Activated CD8-positive, alpha-beta T cell treated with anti-CD3 and anti-CD28 coated beads, Interleukin-2, amount 10 ng/mL, durations not matched to agents 7 days and 5 days (primary cell): ENCODE measurements at regions not wholly inside any gene's neighbourhood (a gene's known extent, or its start where the extent isn't known, plus 50 kb on each side); places are given as distances from the start of the nearest gene placed in this dataset.

Experiments
- ATAC-seq: fragments of 150-1000 bp; cut with Tn5 transposase; one replicate; pipeline ENCODE4 v1.10.0; 2021; ENCODE audit warnings: moderate library complexity
- CTCF ChIA-PET: fragments of 350-600 bp; sonication (Branson Sonifier 250); formaldehyde crosslinking; loops from one replicate; lab custom pipeline; 2021; ENCODE audit warnings: antibody characterized with exemption; lab: Charles Lee
- POLR2A ChIA-PET: fragments of 350-600 bp; sonication (Branson Sonifier 250); formaldehyde crosslinking; loops from one replicate; lab custom pipeline; 2021; ENCODE audit warnings: antibody characterized with exemption; lab: Charles Lee
- DNase-seq: peaks from one replicate; pipeline ENCODE4 v3.0.0-alpha.2; 2020
- H3K27ac Mint-ChIP-seq: one replicate; pipeline ENCODE4 v1.8.0; 2021; ENCODE audit warnings: mild to moderate bottlenecking, mixed read lengths
- H3K27me3 Mint-ChIP-seq: one replicate; pipeline ENCODE4 v1.8.0; 2021; ENCODE audit warnings: low read depth, mixed read lengths
- H3K36me3 Mint-ChIP-seq: one replicate; pipeline ENCODE4 v1.8.0; 2021; ENCODE audit warnings: low read depth, mixed read lengths
- H3K4me1 Mint-ChIP-seq: one replicate; pipeline ENCODE4 v1.8.0; 2021; ENCODE audit warnings: low read depth, mixed read lengths
- H3K4me3 Mint-ChIP-seq: one replicate; pipeline ENCODE4 v1.8.0; 2021; ENCODE audit warnings: mild to moderate bottlenecking, mixed read lengths
- H3K9me3 Mint-ChIP-seq: one replicate; pipeline ENCODE4 v1.8.0; 2022; ENCODE audit warnings: mixed read lengths; ENCODE audit not compliant: insufficient read depth

DNA sequence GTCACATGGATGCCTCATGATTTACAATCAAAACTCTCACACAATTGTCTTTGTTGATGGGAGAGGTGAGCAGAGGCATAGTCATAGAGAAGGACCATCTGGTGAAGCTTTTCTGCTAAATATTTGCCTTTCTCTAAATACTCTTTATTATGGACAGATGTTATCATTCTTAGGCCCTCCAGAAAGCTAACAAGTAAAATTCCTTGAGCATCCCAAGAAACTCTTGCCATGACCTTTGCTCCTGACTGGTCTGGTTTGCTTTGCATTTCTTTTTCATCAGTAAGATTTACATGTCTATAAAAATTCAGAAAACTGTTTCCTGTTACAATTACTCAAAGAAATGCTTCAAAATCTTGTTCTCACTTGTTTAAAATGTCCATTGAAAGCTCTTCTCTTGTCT lies 1336.6 kb upstream of the CDH8 start:
- CTCF ChIA-PET, result no interaction called here
- DNase-seq, result no peak
- H3K27me3 Mint-ChIP-seq, result no peaks in the 10 kb centered on the region
- no peaks in the 10 kb centered on the region for H3K4me1 Mint-ChIP-seq
- ATAC-seq, result no peak
- H3K9me3 Mint-ChIP-seq, result peaks cover 8% of the 10 kb centered on the region
- H3K36me3 Mint-ChIP-seq, result no peaks in the 10 kb centered on the region
- H3K4me3 Mint-ChIP-seq, result no peak overlapping the region
- no peak overlapping the region for H3K27ac Mint-ChIP-seq
- POLR2A ChIA-PET, result no interaction called here

DNA sequence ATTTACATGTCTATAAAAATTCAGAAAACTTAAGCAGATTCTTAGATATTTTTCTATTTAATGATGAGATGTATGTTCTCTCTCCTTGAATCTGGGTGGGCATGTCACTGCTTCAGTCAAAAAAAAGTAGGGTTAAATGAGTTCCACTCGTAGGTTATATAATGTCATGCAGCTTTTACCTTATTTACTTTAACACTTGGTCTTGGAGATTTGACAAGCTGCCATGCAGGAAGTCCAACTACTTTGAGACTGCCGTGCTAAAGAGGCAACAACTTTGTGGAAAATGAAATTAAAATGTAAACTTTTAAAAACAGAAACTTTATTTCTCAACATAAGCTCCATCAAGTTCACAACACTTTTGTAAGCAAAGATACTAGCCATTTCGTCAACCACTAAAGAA lies 1336.0 kb upstream of the CDH8 start:
- POLR2A ChIA-PET, result no interaction called here
- Mint-ChIP-seq H3K9me3 (peaks cover 8% of the 10 kb centered on the region), H3K4me3 (no peak overlapping the region), H3K27ac (no peak overlapping the region), H3K36me3 (no peaks in the 10 kb centered on the region), H3K27me3 (no peaks in the 10 kb centered on the region), H3K4me1 (no peaks in the 10 kb centered on the region)
- CTCF ChIA-PET, result no interaction called here
- ATAC-seq, result no peak
- DNase-seq, result no peak

DNA sequence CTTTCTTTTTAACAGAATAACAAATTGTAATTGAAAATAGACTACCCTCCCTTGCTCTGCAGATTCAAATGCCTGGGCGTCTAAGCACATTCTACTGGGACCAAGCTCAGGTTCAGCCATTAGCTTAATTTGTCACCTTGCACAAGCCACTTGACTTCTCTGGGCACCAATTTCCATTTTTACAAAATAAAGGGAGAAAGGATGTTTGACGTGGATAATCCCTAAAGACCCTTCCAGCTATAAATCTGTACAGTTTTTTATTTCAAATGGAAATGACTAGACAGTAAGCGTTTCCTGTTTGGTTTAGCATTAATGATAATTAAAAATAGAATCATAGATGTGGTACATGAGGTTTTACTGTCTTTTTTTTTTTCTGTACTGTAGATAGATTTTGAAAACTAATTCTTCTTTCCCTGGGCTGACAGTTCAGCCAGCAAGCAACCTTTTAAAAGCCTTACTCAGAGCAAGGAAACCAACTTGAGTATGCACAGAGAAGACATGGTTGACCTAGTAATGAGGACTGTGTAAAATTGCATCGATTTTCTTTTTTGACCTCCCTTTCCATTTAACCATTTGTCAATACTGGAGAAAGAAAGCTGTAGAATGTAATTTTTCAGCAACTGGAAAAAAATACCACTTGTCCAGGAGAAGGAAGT lies 1329.5 kb upstream of the CDH8 start:
- Mint-ChIP-seq H3K4me3 (no peak overlapping the region), H3K27ac (no peak overlapping the region), H3K9me3 (peaks cover 4% of the 10 kb centered on the region), H3K27me3 (no peaks in the 10 kb centered on the region), H3K4me1 (no peaks in the 10 kb centered on the region), H3K36me3 (no peaks in the 10 kb centered on the region)
- DNase-seq (no peak), ATAC-seq (no peak)
- POLR2A ChIA-PET, result no interaction called here
- CTCF ChIA-PET, result no interaction called here

DNA sequence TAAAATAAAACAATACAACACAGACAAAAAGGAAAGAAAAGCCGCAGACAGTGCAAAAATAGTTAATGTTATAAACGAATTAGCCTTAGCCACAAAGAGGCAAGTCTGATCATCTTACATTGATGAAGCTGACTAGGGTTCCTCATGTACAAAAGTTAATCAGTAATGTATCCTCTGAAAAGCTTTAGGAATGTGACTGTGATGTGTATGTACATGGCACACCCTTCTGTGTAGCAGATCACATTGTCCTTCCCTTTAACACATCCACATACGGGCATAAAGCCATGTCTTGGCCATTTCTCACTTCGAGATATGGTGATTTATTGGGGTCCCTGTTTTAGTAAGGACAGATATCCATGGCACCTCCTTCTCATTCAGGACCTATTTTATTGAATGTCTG lies 1327.5 kb upstream of the CDH8 start:
- H3K36me3 Mint-ChIP-seq, result no peaks in the 10 kb centered on the region
- ATAC-seq (no peak), DNase-seq (no peak)
- no peaks in the 10 kb centered on the region for H3K27me3 Mint-ChIP-seq
- ChIA-PET CTCF (no interaction called here), POLR2A (no interaction called here)
- no peaks in the 10 kb centered on the region for H3K4me1 Mint-ChIP-seq
- no peak overlapping the region for H3K4me3 Mint-ChIP-seq
- peaks cover 1% of the 10 kb centered on the region for H3K9me3 Mint-ChIP-seq
- no peak overlapping the region for H3K27ac Mint-ChIP-seq

DNA sequence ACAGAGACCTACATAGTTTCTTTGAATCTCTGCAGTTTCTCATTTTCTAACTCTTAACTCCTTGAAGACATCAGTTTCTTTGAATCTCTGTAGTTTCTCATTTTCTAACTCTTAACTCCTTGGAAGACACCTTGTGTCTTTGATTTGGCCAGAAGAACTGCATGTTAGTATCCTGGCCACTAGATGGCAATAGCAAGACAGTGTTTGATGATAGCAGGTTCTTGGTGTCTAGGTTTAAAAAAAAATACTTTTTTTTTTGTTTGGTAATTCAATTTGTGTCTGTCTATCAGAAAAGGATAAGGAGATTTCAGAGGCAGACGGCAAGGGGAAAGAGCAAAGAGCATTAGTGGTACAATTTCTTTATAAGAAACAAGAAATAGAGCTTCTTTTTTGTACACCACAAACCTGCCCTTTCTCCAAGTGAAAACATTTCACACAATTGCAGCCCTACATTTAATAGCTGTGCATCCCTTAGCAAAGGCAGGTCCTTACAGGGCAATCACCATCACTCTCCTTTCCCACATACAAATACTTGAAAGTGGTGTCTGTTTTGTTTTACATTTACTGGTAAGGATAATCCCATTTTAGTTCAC lies 1324.9 kb upstream of the CDH8 start:
- Mint-ChIP-seq H3K4me1 (no peaks in the 10 kb centered on the region), H3K4me3 (no peak overlapping the region), H3K36me3 (no peaks in the 10 kb centered on the region), H3K27ac (no peak overlapping the region), H3K27me3 (no peaks in the 10 kb centered on the region), H3K9me3 (no peaks in the 10 kb centered on the region)
- CTCF ChIA-PET, result interaction anchor here (0.7 to 1.2 kb wide), 2 partner anchors 12 to 842 kb away, joined by 3 to 4 read pairs; no protein-coding TSS in a partner anchor
- ATAC-seq (no peak), DNase-seq (no peak)
- POLR2A ChIA-PET, result no interaction called here

DNA sequence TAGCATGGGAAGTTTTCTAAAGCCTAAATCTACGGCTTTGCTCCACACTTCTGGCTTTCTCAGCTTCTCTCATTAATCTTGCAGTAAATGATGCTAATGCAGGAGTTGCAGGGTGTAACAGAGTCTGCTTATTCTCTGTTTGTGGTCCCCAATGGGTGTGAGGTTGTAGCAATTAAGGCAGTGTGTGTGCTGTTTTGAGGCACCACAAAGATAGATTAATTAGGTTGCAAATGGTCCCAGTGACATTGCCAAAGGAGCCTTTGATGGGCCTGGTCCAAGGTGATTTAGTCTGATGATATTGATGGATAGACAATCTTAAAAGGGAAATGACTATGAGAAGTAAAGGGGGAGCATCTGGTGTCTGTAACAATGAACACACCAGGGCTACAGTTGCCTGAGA lies 1313.7 kb upstream of the CDH8 start:
- Mint-ChIP-seq H3K4me3 (no peak overlapping the region), H3K27ac (no peak overlapping the region), H3K27me3 (no peaks in the 10 kb centered on the region), H3K9me3 (no peaks in the 10 kb centered on the region), H3K36me3 (no peaks in the 10 kb centered on the region), H3K4me1 (no peaks in the 10 kb centered on the region)
- no peak for ATAC-seq
- POLR2A ChIA-PET, result no interaction called here
- DNase-seq, result no peak
- CTCF ChIA-PET, result interaction anchor here (1.4 kb wide), 1 partner anchor 12 kb away, joined by 3 read pairs; no protein-coding TSS in a partner anchor

DNA sequence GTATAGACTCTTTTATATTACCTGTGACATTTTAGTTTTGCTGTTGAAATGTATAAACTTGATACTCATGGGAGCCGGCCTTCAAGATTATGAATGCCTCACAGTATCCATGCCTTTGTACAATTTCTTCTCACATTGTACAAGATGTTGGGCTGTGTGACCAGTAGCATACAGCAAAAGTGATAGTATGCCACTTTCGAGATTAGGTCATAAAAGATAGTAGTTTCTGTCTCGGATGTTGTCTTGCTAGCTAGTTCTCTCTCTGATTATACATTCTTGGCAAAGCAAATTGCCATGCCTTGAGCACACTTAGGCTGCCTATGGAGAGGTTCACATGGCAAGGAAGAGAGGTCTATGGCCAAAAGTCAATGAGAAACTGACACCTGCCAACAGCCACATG lies 1309.8 kb upstream of the CDH8 start:
- CTCF ChIA-PET, result no interaction called here
- DNase-seq (no peak), ATAC-seq (no peak)
- no peak overlapping the region for H3K27ac Mint-ChIP-seq
- H3K27me3 Mint-ChIP-seq, result no peaks in the 10 kb centered on the region
- POLR2A ChIA-PET, result no interaction called here
- no peak overlapping the region for H3K4me3 Mint-ChIP-seq
- no peaks in the 10 kb centered on the region for H3K4me1 Mint-ChIP-seq
- no peaks in the 10 kb centered on the region for H3K36me3 Mint-ChIP-seq
- peaks cover 4% of the 10 kb centered on the region for H3K9me3 Mint-ChIP-seq

DNA sequence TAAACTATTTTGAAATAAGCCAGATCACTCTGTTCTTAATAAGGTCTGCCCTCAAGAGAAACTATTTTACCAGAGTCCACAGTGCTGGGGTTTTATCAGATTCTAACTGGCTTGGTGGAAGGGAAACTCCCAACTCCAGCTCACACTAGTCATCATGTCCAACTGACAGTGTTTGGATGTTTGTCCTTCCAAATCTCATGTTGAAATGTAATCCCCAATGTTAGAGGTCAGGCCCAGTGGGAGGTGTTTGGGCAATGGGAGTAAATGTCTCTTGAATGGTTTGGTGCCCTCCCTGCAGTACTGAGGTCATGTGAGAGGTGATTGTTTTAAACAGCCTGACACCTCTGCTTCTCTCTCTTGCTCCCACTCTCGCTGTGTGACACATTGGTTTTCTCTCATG lies 1301.0 kb upstream of the CDH8 start:
- Mint-ChIP-seq H3K4me3 (no peak overlapping the region), H3K4me1 (no peaks in the 10 kb centered on the region), H3K36me3 (no peaks in the 10 kb centered on the region), H3K27ac (no peak overlapping the region), H3K9me3 (peaks cover 13% of the 10 kb centered on the region), H3K27me3 (no peaks in the 10 kb centered on the region)
- ATAC-seq, result no peak
- DNase-seq, result no peak
- CTCF ChIA-PET, result no interaction called here
- POLR2A ChIA-PET, result no interaction called here

DNA sequence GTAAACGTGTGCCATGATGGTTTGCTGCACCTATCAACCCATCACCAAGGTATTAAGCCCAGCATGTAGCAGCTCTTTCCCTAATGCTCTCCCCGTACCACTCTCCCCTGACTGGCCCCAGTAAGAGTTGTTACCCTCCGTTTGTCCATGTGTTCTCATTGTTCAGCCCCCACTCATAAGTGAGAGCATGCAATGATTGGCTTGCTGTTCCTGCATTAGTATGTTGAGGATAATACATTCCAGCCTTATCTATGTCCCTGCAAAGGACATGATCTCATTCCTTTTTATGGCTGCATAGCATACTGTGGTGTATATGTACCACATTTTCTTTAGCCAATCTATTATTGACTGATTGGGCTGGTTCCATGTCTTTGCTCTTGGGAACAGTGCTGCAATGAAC lies 1294.9 kb upstream of the CDH8 start:
- Mint-ChIP-seq H3K27ac (no peak overlapping the region), H3K27me3 (no peaks in the 10 kb centered on the region), H3K36me3 (no peaks in the 10 kb centered on the region), H3K4me3 (no peak overlapping the region), H3K4me1 (no peaks in the 10 kb centered on the region), H3K9me3 (peaks cover 13% of the 10 kb centered on the region)
- ATAC-seq (no peak), DNase-seq (no peak)
- CTCF ChIA-PET, result no interaction called here
- POLR2A ChIA-PET, result no interaction called here

DNA sequence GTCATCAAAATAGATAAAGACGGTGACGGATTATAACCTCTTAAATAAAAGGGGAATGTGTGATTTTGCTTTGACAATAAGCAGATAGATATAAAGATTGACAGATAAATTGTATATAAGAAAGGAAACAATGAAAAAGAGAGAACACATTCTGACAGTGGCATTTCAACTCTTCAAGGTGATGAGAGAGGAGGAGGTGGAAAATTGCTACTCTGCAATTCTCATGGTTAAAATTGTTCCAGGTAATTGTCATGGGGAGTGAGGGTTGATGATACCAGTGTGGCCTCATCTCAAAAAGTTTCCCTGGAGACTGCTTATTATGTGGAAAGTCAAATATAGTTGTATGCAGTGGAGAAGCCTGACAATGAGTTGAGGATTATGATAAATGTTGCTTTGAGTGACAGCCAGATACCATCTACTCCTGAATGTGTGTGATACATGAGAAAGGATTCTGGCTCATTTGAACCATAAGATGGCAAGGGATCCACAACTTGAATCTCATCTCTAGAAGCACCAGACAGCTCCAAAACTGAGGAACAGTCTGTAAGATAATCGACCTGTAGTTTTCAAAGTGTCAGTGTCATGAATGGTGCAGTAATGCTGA lies 1290.6 kb upstream of the CDH8 start:
- Mint-ChIP-seq H3K9me3 (peaks cover 12% of the 10 kb centered on the region), H3K4me1 (no peaks in the 10 kb centered on the region), H3K36me3 (no peaks in the 10 kb centered on the region), H3K4me3 (no peak overlapping the region), H3K27ac (no peak overlapping the region), H3K27me3 (no peaks in the 10 kb centered on the region)
- no peak for ATAC-seq
- CTCF ChIA-PET, result no interaction called here
- no peak for DNase-seq
- POLR2A ChIA-PET, result no interaction called here

DNA sequence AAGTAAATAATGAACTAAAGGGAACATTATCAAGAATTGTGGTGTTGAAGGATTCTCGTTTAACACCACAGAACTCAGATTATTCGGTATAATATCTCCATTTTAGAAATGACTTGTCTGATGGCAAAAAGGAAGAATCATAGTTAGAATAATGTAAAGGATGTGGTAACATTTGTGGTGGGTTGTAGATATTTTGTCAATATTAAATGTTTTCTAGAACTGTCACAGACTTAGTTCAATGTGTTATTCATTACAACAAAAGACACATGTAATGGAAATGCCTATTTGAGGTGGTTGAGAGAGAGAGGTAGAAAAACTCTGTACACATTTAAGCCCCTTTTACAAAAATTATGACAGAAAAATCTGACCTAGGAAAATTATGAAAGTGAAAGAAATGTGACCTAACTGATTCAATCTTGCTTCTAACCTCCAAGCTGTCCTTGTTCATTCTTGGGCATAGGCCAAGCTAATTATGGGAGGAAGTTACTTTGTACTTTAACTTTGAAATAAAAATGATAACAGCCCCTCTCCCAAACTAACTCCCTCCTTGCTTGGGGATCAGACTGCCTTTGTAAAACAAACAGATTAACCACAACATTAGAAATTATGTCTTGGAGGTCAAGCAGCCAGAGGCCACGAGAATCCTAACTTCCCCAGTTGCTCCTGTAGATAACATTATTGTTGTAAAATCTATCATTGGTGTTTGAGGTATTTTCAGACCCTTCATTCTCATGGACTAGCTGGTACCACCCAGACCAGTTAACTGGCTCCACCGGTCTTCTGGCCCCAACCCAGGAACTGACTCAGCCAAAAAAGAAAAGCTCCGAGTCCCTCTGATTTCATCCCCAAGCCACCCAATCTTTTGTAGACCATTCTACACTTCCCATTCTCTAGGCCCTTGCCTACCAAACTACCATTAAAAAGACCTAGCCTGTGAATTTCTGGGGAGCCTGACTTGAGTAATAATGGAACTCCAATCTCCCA lies 1287.8 kb upstream of the CDH8 start:
- Mint-ChIP-seq H3K27ac (no peak overlapping the region), H3K4me3 (no peak overlapping the region), H3K36me3 (no peaks in the 10 kb centered on the region), H3K27me3 (no peaks in the 10 kb centered on the region), H3K4me1 (no peaks in the 10 kb centered on the region), H3K9me3 (peaks cover 16% of the 10 kb centered on the region)
- ATAC-seq (no peak), DNase-seq (no peak)
- POLR2A ChIA-PET, result no interaction called here
- CTCF ChIA-PET, result no interaction called here

DNA sequence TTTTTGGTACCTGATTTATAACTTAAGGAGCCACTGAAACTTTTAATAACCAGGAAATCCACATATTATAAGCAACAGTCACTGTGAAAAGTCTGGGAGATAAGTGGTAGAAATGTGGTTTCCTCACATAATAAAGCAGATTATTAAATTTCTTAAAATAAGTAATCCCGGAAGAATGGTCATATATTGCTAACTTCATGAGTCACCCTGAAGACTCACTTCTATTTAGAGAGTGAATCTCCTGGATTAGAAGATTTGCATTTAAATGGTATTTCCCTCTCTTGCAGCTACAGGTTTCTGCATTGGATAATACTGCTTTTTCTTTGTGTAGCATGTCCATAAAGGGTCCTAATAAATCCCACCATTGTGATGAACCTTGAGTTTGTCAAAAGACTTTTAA lies 1286.8 kb upstream of the CDH8 start:
- no peak for DNase-seq
- H3K9me3 Mint-ChIP-seq, result peaks cover 19% of the 10 kb centered on the region
- no peak overlapping the region for H3K27ac Mint-ChIP-seq
- POLR2A ChIA-PET, result no interaction called here
- H3K36me3 Mint-ChIP-seq, result no peaks in the 10 kb centered on the region
- no peaks in the 10 kb centered on the region for H3K4me1 Mint-ChIP-seq
- H3K27me3 Mint-ChIP-seq, result no peaks in the 10 kb centered on the region
- ATAC-seq, result no peak
- CTCF ChIA-PET, result no interaction called here
- no peak overlapping the region for H3K4me3 Mint-ChIP-seq
